ENCODE measurements at regions not wholly inside any gene's neighbourhood (a gene's known extent, or its start where the extent isn't known, plus 50 kb on each side); places are given as distances from the start of the nearest gene placed in this dataset.
"Not testable (repeated sequence)": the region's sequence is repeated elsewhere in the genome, so short reads cannot be mapped to it uniquely, and the experiment has no call there.

GRCh38 chr3:63719796-63720445, 67.4 kb downstream of the SNTN start:
- Histone ChIP-seq H3K27ac (no peak overlapping the region), H3K4me3 (ENCODE audit: low read depth, low read length) (no peak overlapping the region), H3K36me3 (replicated peaks) (no peaks in the 10 kb centered on the region), H3K27me3 (replicated peaks) (no peaks in the 10 kb centered on the region)
- in situ Hi-C loops (cut with HindIII; ENCODE audit: low pct_ligation_motif_present, low sequenced_read_pairs) = no loop called here
- DNase-seq = no peak
- no peak for TF ChIP-seq CTCF (IDR thresholded peaks at IDR 0.05; ENCODE audit: low read depth, low read length, missing control alignments)

- in situ Hi-C loops (cut with HindIII; ENCODE audit: low pct_ligation_motif_present, low sequenced_read_pairs); H3K27ac ChIP-seq; H3K27me3 ChIP-seq (replicated peaks); H3K4me3 ChIP-seq (ENCODE audit: low read depth, low read length); H3K36me3 ChIP-seq (replicated peaks): not testable (repeated sequence)
- DNase-seq = peak; percentile 3
Measured at GRCh38 chr3:63720951-63721350, 68.5 kb downstream of the SNTN start.

GRCh38 chr3:63724987-63725386, 72.5 kb downstream of the SNTN start:
- in situ Hi-C loops (cut with HindIII; ENCODE audit: low pct_ligation_motif_present, low sequenced_read_pairs) = no loop called here
- H3K36me3 ChIP-seq (replicated peaks) = no peaks in the 10 kb centered on the region
- H3K4me3 ChIP-seq (ENCODE audit: low read depth, low read length) = no peak overlapping the region
- no peaks in the 10 kb centered on the region for H3K27me3 ChIP-seq (replicated peaks)
- peak overlapping the region; percentile 51 for H3K27ac ChIP-seq
- no peak for TF ChIP-seq CTCF (IDR thresholded peaks at IDR 0.05; ENCODE audit: low read depth, low read length, missing control alignments)
- peak; percentile 92 for DNase-seq

- no peak overlapping the region for H3K4me3 ChIP-seq (ENCODE audit: low read depth, low read length)
- no peak overlapping the region for H3K27ac ChIP-seq
- no peak for TF ChIP-seq CTCF (IDR thresholded peaks at IDR 0.05; ENCODE audit: low read depth, low read length, missing control alignments)
- no peaks in the 10 kb centered on the region for H3K27me3 ChIP-seq (replicated peaks)
- DNase-seq = peak; percentile 1
- H3K36me3 ChIP-seq (replicated peaks) = no peaks in the 10 kb centered on the region
- in situ Hi-C loops (cut with HindIII; ENCODE audit: low pct_ligation_motif_present, low sequenced_read_pairs) = no loop called here
Measured at GRCh38 chr3:63726656-63727055, 74.2 kb downstream of the SNTN start.

- Histone ChIP-seq H3K4me3 (ENCODE audit: low read depth, low read length) (no peak overlapping the region), H3K27ac (no peak overlapping the region), H3K27me3 (replicated peaks) (no peaks in the 10 kb centered on the region), H3K36me3 (replicated peaks) (no peaks in the 10 kb centered on the region)
- DNase-seq = no peak
- in situ Hi-C loops (cut with HindIII; ENCODE audit: low pct_ligation_motif_present, low sequenced_read_pairs) = no loop called here
- no peak for TF ChIP-seq CTCF (IDR thresholded peaks at IDR 0.05; ENCODE audit: low read depth, low read length, missing control alignments)
Measured at GRCh38 chr3:63727233-63727632, 74.8 kb downstream of the SNTN start.

GRCh38 chr3:63731866-63732265, 79.4 kb downstream of the SNTN start:
- no peak overlapping the region for H3K27ac ChIP-seq
- H3K4me3 ChIP-seq (ENCODE audit: low read depth, low read length) = no peak overlapping the region
- H3K27me3 ChIP-seq (replicated peaks) = no peaks in the 10 kb centered on the region
- no peaks in the 10 kb centered on the region for H3K36me3 ChIP-seq (replicated peaks)
- in situ Hi-C loops (cut with HindIII; ENCODE audit: low pct_ligation_motif_present, low sequenced_read_pairs) = no loop called here
- DNase-seq = no peak
- no peak for TF ChIP-seq CTCF (IDR thresholded peaks at IDR 0.05; ENCODE audit: low read depth, low read length, missing control alignments)

- in situ Hi-C loops (cut with HindIII; ENCODE audit: low pct_ligation_motif_present, low sequenced_read_pairs); DNase-seq; H3K36me3 ChIP-seq (replicated peaks); H3K4me3 ChIP-seq (ENCODE audit: low read depth, low read length); H3K27ac ChIP-seq; H3K27me3 ChIP-seq (replicated peaks): not testable (repeated sequence)
Measured at GRCh38 chr3:63733278-63733677, 80.8 kb downstream of the SNTN start.

- in situ Hi-C loops (cut with HindIII; ENCODE audit: low pct_ligation_motif_present, low sequenced_read_pairs); H3K4me3 ChIP-seq (ENCODE audit: low read depth, low read length); H3K27me3 ChIP-seq (replicated peaks); H3K36me3 ChIP-seq (replicated peaks); H3K27ac ChIP-seq; DNase-seq: not testable (repeated sequence)
Measured at GRCh38 chr3:63734632-63735031, 82.2 kb downstream of the SNTN start.

- H3K27ac ChIP-seq; DNase-seq; H3K4me3 ChIP-seq (ENCODE audit: low read depth, low read length); H3K36me3 ChIP-seq (replicated peaks); in situ Hi-C loops (cut with HindIII; ENCODE audit: low pct_ligation_motif_present, low sequenced_read_pairs); H3K27me3 ChIP-seq (replicated peaks): not testable (repeated sequence)
Measured at GRCh38 chr3:63736757-63737156, 82.3 kb upstream of the C3orf49 start.

GRCh38 chr3:63738577-63738976, 80.5 kb upstream of the C3orf49 start:
- H3K27me3 ChIP-seq (replicated peaks); H3K27ac ChIP-seq; DNase-seq; in situ Hi-C loops (cut with HindIII; ENCODE audit: low pct_ligation_motif_present, low sequenced_read_pairs); H3K4me3 ChIP-seq (ENCODE audit: low read depth, low read length); H3K36me3 ChIP-seq (replicated peaks): not testable (repeated sequence)
